Neural cell (in vitro differentiated cells): ENCODE measurements at regions not wholly inside any gene's neighbourhood (a gene's known extent, or its start where the extent isn't known, plus 50 kb on each side); places are given as distances from the start of the nearest gene placed in this dataset.

ENCODE experiments used
- H2AFZ ChIP-seq: fragments of 200-600, 300-800 bp; sonication (generic), shearing (Covaris generic); 2 replicates; pipeline ENCODE4 v1.6.0; 2014; ENCODE audit warnings: low read depth, mild to moderate bottlenecking, antibody characterized with exemption, low read length, moderate library complexity
- H3F3A ChIP-seq: fragments of 200-600 bp; shearing (Covaris generic); 2 replicates; pipeline ENCODE4 v1.6.1; 2016; ENCODE audit warnings: mild to moderate bottlenecking, moderate library complexity, mixed read lengths, antibody characterized with exemption, low read length; ENCODE audit not compliant: insufficient read depth, poor library complexity, severe bottlenecking
- H3K27ac ChIP-seq: fragments of 200-600, 300-800 bp; sonication (generic), shearing (Covaris generic); 2 replicates; pipeline ENCODE4 v1.5.1; 2014; ENCODE audit warnings: mild to moderate bottlenecking, low read length, moderate library complexity
- H3K27me3 ChIP-seq: fragments of 300-800, 200-600 bp; sonication (generic), shearing (Covaris generic); 2 replicates; pipeline ENCODE4 v1.6.0; 2014; ENCODE audit warnings: mild to moderate bottlenecking, low read depth, low read length, moderate library complexity; ENCODE audit not compliant: insufficient read depth
- H3K36me3 ChIP-seq: fragments of 300-800, 200-600 bp; sonication (generic), shearing (Covaris generic); 2 replicates; pipeline ENCODE4 v1.5.1; 2014; ENCODE audit warnings: mild to moderate bottlenecking, antibody characterized with exemption, low read length, moderate library complexity; ENCODE audit not compliant: insufficient read depth
- H3K4me2 ChIP-seq: fragments of 300-800, 200-600 bp; sonication (generic), shearing (Covaris generic); 2 replicates; pipeline ENCODE4 v1.6.0; 2014; ENCODE audit warnings: mild to moderate bottlenecking, low read length
- H3K4me3 ChIP-seq: fragments of 300-800, 200-600 bp; sonication (generic), shearing (Covaris generic); 2 replicates; pipeline ENCODE4 v1.5.1; 2014; ENCODE audit warnings: mild to moderate bottlenecking, low read length, moderate library complexity
- H3K79me2 ChIP-seq: fragments of 200-600 bp; shearing (Covaris generic); replicated peaks from 2 replicates; pipeline ENCODE4 v1.6.0; 2014; ENCODE audit warnings: mild to moderate bottlenecking, low read length, moderate library complexity; ENCODE audit not compliant: insufficient read depth
- H3K9ac ChIP-seq: fragments of 300-800, 200-600 bp; sonication (generic), shearing (Covaris generic); 2 replicates; pipeline ENCODE4 v1.6.1; 2016; ENCODE audit warnings: mild to moderate bottlenecking, low read length, mixed read lengths
- H3K9me2 ChIP-seq: fragments of 200-600 bp; shearing (Covaris generic); 2 replicates; pipeline ENCODE4 v1.6.1; 2016; ENCODE audit warnings: mild to moderate bottlenecking, low read length, mixed read lengths; ENCODE audit not compliant: insufficient read depth
- H3K9me3 ChIP-seq: fragments of 200-600, 300-800 bp; sonication (generic), shearing (Covaris generic); 2 replicates; pipeline ENCODE4 v1.6.1; 2016; ENCODE audit warnings: mild to moderate bottlenecking, mixed run types, low read length, moderate library complexity, mixed read lengths
- H4K20me1 ChIP-seq: fragments of 200-600 bp; shearing (Covaris generic); 2 replicates; pipeline ENCODE4 v1.6.1; 2016; ENCODE audit warnings: mild to moderate bottlenecking, mixed run types; ENCODE audit not compliant: insufficient read depth
- EP300 ChIP-seq: fragments of 450-650 bp; conservative IDR thresholded peaks from 2 replicates; pipeline ENCODE4 v1.6.1; 2014; ENCODE audit warnings: antibody characterized with exemption, mild to moderate bottlenecking, moderate library complexity; ENCODE audit not compliant: poor library complexity, severe bottlenecking
- EZH2 ChIP-seq: fragments of 200-600, 300-800 bp; shearing (Covaris generic), sonication (generic); IDR thresholded peaks from 2 replicates; pipeline ENCODE4 v1.6.1; 2014; ENCODE audit warnings: antibody characterized with exemption, low read length, borderline replicate concordance, mild to moderate bottlenecking; ENCODE audit not compliant: insufficient read depth, poor library complexity, severe bottlenecking
- MXI1 ChIP-seq: fragments of 450-650 bp; conservative IDR thresholded peaks from 2 replicates; pipeline ENCODE4 v1.6.1; 2014; ENCODE audit warnings: antibody characterized with exemption, mild to moderate bottlenecking; ENCODE audit not compliant: poor library complexity, severe bottlenecking
- POLR2AphosphoS5 ChIP-seq: IDR thresholded peaks from 2 replicates; pipeline ENCODE4 v1.6.1; 2012
- RAD21 ChIP-seq: fragments of 450-650 bp; conservative IDR thresholded peaks from 2 replicates; pipeline ENCODE4 v1.6.1; 2014; ENCODE audit warnings: antibody characterized with exemption, mild to moderate bottlenecking, moderate library complexity
- SMC3 ChIP-seq: fragments of 450-650 bp; conservative IDR thresholded peaks from 2 replicates; pipeline ENCODE4 v1.6.1; 2014; ENCODE audit warnings: antibody characterized with exemption, mild to moderate bottlenecking, moderate library complexity; ENCODE audit not compliant: poor library complexity
- TAF1 ChIP-seq: IDR thresholded peaks from 2 replicates; pipeline ENCODE4 v1.6.1; 2012; ENCODE audit warnings: low read depth
- TF ChIP-seq, protein P1 (sequence below): IDR thresholded peaks from 2 replicates; pipeline ENCODE4 v1.6.1; 2012; ENCODE audit warnings: borderline replicate concordance
- TF ChIP-seq, protein P2 (sequence below): fragments of 450-650 bp; IDR thresholded peaks from 2 replicates; pipeline ENCODE4 v1.5.1; 2014; ENCODE audit warnings: antibody characterized with exemption, mild to moderate bottlenecking, moderate library complexity; ENCODE audit not compliant: poor library complexity, severe bottlenecking

DNA sequence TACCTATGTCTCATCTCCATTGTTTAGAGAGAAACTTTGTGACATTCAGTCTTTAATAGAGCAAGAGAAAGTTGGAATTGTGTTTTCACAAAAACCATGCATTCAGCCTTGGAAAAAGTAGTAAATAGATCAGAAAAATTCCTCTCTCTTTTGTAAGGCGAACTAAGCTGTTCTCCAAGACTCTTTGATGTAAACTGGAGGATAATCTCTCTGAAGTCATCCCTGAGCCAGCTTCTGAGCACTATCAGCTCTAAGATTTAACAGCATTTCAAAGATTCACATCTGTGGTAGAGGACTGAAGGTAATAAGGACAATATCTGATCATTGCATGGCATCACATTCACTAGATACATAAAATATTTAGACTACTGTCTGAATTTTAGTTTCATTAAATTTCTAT lies 904.6 kb upstream of the ATXN8OS start:
- Histone ChIP-seq H3K36me3 (no peaks in the 10 kb centered on the region), H3K27me3 (no peaks in the 10 kb centered on the region), H4K20me1 (no peaks in the 10 kb centered on the region), H3K9ac (no peak overlapping the region), H3K9me2 (no peaks in the 10 kb centered on the region), H3K27ac (no peak overlapping the region), H3F3A (peaks cover 9% of the 10 kb centered on the region), H3K79me2 (no peaks in the 10 kb centered on the region), H2AFZ (no peak overlapping the region), H3K9me3 (no peaks in the 10 kb centered on the region), H3K4me2 (no peak overlapping the region), H3K4me3 (no peak overlapping the region)
- TF ChIP-seq, protein P1, sequence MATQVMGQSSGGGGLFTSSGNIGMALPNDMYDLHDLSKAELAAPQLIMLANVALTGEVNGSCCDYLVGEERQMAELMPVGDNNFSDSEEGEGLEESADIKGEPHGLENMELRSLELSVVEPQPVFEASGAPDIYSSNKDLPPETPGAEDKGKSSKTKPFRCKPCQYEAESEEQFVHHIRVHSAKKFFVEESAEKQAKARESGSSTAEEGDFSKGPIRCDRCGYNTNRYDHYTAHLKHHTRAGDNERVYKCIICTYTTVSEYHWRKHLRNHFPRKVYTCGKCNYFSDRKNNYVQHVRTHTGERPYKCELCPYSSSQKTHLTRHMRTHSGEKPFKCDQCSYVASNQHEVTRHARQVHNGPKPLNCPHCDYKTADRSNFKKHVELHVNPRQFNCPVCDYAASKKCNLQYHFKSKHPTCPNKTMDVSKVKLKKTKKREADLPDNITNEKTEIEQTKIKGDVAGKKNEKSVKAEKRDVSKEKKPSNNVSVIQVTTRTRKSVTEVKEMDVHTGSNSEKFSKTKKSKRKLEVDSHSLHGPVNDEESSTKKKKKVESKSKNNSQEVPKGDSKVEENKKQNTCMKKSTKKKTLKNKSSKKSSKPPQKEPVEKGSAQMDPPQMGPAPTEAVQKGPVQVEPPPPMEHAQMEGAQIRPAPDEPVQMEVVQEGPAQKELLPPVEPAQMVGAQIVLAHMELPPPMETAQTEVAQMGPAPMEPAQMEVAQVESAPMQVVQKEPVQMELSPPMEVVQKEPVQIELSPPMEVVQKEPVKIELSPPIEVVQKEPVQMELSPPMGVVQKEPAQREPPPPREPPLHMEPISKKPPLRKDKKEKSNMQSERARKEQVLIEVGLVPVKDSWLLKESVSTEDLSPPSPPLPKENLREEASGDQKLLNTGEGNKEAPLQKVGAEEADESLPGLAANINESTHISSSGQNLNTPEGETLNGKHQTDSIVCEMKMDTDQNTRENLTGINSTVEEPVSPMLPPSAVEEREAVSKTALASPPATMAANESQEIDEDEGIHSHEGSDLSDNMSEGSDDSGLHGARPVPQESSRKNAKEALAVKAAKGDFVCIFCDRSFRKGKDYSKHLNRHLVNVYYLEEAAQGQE, result no peak

DNA sequence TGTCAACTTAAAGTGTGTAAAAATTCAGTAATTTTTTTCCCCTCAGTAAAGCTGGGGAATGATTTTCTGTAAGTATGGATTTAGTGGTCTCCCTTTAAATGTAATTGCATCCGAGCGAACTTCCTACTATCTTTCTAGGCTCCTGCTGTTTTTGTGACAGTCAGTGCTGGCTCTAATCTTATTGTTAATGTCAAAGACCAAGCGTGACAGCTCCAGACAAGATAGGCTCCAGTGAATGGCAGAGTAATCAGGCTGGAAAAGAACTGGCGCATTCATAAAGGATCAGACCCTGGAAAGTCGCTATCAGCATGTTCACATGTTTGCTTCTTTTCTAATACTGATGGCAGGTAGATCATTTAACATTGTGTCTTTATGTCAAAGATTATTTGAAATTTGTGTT lies 908.0 kb upstream of the ATXN8OS start:
- H3K9me3 ChIP-seq, result no peaks in the 10 kb centered on the region
- peaks cover 9% of the 10 kb centered on the region for H3F3A ChIP-seq
- H3K36me3 ChIP-seq, result no peaks in the 10 kb centered on the region
- no peaks in the 10 kb centered on the region for H3K79me2 ChIP-seq
- peak overlapping the region; percentile 77 for H3K27ac ChIP-seq
- H3K9me2 ChIP-seq, result no peaks in the 10 kb centered on the region
- peak overlapping the region; percentile 20 for H3K4me2 ChIP-seq
- TF ChIP-seq, protein P2, sequence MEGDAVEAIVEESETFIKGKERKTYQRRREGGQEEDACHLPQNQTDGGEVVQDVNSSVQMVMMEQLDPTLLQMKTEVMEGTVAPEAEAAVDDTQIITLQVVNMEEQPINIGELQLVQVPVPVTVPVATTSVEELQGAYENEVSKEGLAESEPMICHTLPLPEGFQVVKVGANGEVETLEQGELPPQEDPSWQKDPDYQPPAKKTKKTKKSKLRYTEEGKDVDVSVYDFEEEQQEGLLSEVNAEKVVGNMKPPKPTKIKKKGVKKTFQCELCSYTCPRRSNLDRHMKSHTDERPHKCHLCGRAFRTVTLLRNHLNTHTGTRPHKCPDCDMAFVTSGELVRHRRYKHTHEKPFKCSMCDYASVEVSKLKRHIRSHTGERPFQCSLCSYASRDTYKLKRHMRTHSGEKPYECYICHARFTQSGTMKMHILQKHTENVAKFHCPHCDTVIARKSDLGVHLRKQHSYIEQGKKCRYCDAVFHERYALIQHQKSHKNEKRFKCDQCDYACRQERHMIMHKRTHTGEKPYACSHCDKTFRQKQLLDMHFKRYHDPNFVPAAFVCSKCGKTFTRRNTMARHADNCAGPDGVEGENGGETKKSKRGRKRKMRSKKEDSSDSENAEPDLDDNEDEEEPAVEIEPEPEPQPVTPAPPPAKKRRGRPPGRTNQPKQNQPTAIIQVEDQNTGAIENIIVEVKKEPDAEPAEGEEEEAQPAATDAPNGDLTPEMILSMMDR, result no peak
- TF ChIP-seq RAD21, result peak; percentile 49
- no peak for TF ChIP-seq EZH2
- peak; percentile 99 for TF ChIP-seq POLR2AphosphoS5
- no peak for TF ChIP-seq MXI1
- TF ChIP-seq SMC3, result peak; percentile 42
- no peak for TF ChIP-seq TAF1
- TF ChIP-seq EP300, result peak; percentile 100
- TF ChIP-seq, protein P1, result peak; percentile 99
- peak overlapping the region; percentile 7 for H3K4me3 ChIP-seq
- no peak overlapping the region for H3K9ac ChIP-seq
- no peaks in the 10 kb centered on the region for H3K27me3 ChIP-seq
- H2AFZ ChIP-seq, result no peak overlapping the region
- no peaks in the 10 kb centered on the region for H4K20me1 ChIP-seq
